Hematopoietic multipotent progenitor cell treated with erythropoietin and hydrocortisone succinate and interleukin-3 and kit ligand, for 6 days (in vitro differentiated cells): ENCODE measurements at regions not wholly inside any gene's neighbourhood (a gene's known extent, or its start where the extent isn't known, plus 50 kb on each side); places are given as distances from the start of the nearest gene placed in this dataset.
"Not testable (repeated sequence)": the region's sequence is repeated elsewhere in the genome, so short reads cannot be mapped to it uniquely, and the experiment has no call there.

ENCODE experiments used
- DNase-seq: peaks from one replicate; pipeline ENCODE4 v3.0.0-alpha.2; 2015

- no peak for DNase-seq
Observed at GRCh38 chr4:73348185-73348584, 55.9 kb upstream of the ALB start.

DNA sequence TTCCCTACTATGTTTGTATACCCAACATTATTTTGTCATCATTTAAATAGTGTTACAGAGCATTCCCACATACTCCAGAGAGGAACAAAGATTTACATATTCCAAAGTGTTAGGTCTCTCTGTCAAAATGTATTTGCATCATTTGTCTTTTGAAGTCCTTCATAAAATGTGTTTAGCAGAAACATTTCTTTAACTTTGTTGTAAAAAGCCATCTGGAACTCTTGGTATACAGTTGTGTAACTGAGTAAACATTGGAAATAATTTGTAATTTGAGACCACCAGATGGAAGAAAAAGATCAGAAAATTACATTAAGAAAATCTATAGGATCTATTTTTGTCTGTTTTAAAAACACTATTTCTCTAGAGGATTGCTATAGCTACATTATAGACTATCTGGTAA, 56.6 kb upstream of the ALB start:
- DNase-seq: no peak

- DNase-seq: peak; percentile 3
Observed at GRCh38 chr4:73345399-73345975, 58.6 kb upstream of the ALB start.

DNA sequence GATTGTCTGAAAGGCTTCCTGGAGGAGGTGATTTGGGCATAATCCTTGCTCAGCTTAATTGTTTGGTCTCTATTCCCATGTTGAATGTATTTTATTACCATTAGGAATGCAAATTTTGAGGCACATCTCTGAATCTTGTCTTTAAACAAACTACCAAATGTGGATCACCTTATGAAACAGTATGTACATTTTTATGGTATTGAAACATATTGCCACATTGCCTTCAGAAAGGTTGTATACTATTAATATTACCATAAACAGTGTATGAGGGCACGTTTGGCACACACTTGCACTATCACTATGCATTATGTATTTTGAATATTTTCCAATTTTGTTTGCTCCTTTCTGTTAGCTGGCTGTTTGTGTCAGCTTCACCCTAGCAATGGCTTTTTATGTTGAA, 60.0 kb upstream of the ALB start:
- DNase-seq: no peak

DNA sequence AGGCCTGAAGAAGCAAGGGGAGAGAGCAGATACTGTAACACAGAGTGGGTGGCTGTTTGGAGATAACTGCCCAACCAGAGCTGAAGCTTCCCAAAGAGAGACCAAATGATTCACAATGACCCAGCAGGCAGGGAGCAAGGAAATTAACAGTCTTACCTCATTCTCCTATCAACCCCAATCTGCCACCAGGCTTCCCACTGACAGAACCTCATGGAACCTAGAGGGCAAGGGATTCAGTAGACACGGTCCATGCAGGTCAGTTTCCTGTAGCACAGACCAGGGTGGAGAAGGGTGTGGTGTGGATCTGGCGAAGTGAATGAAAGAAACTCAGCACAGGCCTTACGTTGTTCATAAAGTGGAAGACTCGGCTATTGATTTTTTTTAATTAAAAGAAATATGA, 60.7 kb upstream of the ALB start:
- no peak for DNase-seq

- DNase-seq: peak; percentile 74
Observed at GRCh38 chr4:73341454-73341853, 62.6 kb upstream of the ALB start.

DNA sequence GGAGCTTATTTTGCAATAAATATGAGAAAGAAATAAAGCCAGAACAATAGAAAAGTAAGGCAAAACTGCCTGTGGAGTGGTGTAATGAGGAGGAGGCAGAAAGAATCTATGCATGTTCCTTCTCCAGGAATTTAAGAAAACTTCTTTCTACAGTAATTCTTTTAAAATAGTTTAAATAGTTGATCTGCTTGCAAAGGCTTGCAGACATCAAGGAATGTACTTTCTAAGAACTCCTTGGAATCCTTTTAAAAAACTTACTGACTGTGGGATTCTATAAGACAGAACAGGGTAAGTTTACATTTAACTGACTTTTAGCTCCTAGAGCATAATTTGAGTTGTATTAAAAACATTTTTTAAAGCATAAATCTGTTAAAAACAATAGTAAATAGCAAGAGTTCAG, 63.2 kb upstream of the ALB start:
- DNase-seq: no peak

- DNase-seq: no peak
Observed at GRCh38 chr4:73335679-73336078, 68.4 kb upstream of the ALB start.

- not testable (repeated sequence) for DNase-seq
Observed at GRCh38 chr4:73332012-73332411, 72.1 kb upstream of the ALB start.

DNA sequence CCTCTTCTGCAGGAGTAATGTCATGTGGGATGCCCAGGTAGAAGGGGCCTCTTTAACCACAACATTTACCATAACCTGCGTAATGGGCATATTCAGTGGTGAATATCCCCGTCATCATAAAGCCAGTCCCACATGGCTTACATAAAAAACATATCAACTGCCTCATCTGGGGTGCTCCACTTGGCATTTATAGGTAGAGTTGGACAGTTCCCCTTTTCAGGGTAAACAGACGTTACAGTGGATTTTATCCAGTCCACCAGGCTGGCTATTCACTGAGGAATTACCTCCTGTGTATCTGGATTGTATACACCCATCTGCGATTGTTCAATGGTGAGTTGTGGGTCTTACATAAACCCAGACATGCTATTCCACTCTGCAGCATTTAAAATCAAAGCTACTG, 70.7 kb upstream of the ANKRD17 start:
- no peak for DNase-seq

DNA sequence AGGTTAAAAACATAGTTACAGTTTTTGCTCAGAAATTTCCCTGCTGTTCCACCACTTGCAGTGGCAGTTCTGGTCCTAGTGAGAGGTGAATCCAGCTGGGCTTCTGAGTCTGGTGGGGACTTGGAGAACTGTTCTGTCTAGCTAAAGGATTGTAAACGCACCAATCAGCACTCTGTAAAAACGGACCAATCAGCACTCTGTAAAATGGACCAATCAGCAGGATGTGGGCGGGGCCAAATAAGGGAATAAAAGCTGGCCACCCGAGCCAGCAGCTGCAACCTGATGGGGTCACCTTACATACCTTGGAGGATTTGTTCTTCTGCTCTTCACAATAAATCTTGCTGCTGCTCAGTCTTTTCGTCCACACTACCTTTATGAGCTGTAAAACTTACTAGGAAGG, 67.2 kb upstream of the ANKRD17 start:
- DNase-seq: not testable (repeated sequence)

DNA sequence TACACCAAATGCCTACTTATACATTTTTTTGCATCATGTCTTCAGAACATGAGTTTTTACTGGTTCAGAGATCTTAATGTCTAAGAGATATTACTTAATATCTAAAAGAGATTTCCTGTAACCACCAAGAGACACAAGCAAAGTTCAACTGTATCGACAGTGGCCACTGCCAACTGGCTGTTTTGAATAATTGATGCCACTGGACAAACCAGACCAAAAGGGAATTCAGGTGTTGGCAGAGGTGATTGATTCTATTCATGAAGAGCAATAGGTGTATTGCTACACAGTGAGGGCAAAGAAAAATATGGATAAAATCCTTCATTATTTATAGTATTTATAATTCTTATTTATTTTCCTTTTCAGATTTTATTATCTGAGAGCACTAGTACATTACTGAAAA, 58.5 kb upstream of the ANKRD17 start:
- DNase-seq: no peak

- DNase-seq: no peak
Observed at GRCh38 chr4:73315091-73315490, 56.5 kb upstream of the ANKRD17 start.

DNA sequence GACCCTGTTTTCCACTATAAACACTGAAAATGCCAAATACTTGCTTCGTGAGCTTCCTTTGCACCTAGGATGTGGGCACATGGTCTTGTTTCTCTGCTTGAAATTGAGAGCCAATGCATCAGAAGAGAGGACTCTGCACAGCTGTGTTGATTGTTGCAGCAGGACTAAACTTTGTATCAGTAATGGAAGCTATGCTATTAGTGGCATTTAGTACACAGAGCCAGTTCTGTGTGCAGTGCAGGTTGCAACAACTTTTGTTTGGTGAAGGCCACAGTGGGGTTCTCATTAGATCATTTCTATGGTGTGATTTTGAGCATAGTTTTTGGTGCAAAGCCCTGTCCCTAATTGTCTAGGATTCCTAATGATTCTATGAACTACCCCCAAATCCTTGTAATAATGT, 54.4 kb upstream of the ANKRD17 start:
- DNase-seq: no peak

DNA sequence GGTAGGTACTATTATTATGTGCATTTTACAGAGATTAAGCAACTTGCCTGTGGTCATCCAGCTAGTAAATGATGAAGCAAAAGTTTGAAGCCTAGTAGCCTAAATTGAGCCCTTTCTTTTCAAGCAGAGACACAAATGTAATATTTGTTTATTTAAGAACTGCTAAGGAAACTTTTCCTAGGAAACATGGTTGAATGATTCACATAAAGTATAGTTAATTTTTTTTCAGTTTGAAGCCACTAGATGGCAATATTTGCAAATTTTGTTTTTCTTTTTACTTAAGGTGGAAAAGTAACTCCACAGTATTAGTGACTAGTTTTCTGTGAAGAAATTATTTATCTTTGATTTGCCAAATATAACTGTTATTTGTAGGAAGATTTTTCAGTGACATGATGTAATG, 52.8 kb upstream of the ANKRD17 start:
- DNase-seq: peak; percentile 43

- no peak for DNase-seq
Observed at GRCh38 chr4:73309211-73309610, 50.6 kb upstream of the ANKRD17 start.
